GM12892 (cell line): ENCODE measurements at regions not wholly inside any gene's neighbourhood (a gene's known extent, or its start where the extent isn't known, plus 50 kb on each side); places are given as distances from the start of the nearest gene placed in this dataset.

Experiments
- POLR2A ChIP-seq: IDR thresholded peaks from 2 replicates; pipeline ENCODE4 v1.6.1; 2011; ENCODE audit warnings: low read depth, low read length, control low read depth
- POLR2AphosphoS5 ChIP-seq: IDR thresholded peaks from 2 replicates; pipeline ENCODE4 v1.6.1; 2011; ENCODE audit warnings: low read depth, low read length, control low read depth

DNA sequence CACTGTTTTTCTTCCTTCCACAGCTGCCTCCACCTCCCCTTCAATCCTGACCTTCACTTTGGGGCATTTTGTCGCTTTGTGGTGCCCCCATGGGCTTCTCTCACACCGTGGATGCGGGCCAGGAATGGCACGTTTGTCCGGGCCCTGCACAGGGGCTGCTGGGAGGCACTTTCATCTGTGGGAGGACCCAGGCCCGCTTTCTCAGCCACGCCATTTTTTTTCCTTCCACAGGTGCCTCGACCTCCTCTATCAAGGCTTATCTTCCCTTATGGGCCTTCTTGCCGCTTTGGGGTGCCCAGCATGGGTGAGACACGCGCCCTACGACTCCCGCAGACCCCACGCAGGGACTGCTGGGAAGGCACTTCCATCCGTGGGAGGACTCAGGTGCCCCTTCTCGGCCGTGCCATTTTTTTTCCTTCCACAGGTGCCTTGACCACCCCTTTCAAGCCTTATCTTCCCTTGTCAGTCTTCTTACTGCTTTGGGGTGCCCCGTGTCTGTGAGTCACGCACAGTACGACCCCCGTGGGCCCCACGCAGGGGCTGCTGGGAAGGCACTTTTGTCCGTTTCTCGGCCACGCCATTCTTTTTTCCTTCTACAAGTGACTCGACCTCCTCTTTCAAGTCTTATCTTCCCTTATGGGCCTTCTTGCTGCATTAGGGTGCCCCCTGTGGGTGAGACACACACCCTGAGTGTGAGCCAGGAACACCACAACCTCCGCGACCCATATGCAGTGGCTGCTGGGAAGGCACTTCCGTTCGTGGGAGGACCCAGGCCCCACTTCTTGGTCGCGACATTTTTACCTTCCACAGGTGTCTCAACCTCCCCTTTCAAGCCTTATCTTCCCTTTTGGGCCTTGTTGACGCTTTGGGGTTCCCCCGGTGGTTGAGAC, 270.7 kb downstream of the ALG10 start:
- TF ChIP-seq POLR2A (no peak), POLR2AphosphoS5 (no peak)
